ENCODE measurements at regions not wholly inside any gene's neighbourhood (a gene's known extent, or its start where the extent isn't known, plus 50 kb on each side); places are given as distances from the start of the nearest gene placed in this dataset.

DNA sequence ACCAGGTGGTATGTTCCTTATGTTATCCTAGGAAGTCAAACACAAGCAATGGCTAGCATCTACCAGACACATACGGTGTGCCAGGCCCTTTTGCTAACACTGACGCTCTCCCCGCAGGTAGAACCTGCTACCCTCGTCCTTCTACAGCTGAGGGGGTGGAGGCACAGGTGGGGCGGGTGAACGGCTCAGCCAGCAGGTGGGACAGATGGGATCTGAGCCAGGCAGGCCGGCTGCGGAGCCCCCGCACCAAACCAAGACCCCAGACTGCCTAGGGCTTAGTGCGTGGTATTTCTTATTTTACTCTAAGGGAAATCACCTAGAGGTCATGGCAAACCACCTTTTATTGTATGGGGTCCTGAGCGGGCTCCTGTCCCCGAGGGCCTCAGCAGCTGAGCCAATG is 53.9 kb upstream of the PCSK6 start:
- peaks cover 32 to 45% of the 10 kb centered on the region in 2 donors for H3K27me3 Mint-ChIP-seq
- ATAC-seq (replicated peaks) (no peak), DNase-seq (no peak)
- no peak overlapping the region for H3K4me3 Mint-ChIP-seq
- H3K36me3 Mint-ChIP-seq = no peaks in the 10 kb centered on the region
- no peaks in the 10 kb centered on the region for H3K4me1 Mint-ChIP-seq
- H3K27ac Mint-ChIP-seq = no peak overlapping the region
- peaks cover 4% of the 10 kb centered on the region in 2 donors for H3K9me3 Mint-ChIP-seq

DNA sequence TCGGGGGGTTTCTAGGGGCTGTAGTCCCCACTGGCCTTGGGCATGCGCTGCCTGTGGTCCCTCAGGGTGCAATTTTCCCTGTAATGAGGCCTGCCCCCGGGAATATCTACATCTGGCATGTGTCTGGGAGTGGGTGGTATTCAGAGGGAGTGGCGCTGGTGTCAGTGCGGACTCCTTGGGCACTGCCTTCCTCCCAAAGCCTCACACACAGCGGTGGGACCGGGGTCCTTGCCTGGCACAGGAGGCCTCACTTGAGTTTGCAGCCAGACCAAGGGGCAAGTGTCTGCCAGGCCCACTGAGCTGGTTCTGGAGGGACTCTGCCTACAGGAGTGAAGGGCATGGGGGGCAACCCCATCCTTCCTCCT is 53.5 kb upstream of the PCSK6 start:
- Mint-ChIP-seq H3K4me1 (no peaks in the 10 kb centered on the region), H3K9me3 (peaks cover 3 to 4% of the 10 kb centered on the region in 2 donors), H3K27ac (no peak overlapping the region), H3K27me3 (peaks cover 30 to 42% of the 10 kb centered on the region in 2 donors), H3K36me3 (no peaks in the 10 kb centered on the region), H3K4me3 (no peak overlapping the region)
- DNase-seq (no peak), ATAC-seq (replicated peaks) (no peak)

DNA sequence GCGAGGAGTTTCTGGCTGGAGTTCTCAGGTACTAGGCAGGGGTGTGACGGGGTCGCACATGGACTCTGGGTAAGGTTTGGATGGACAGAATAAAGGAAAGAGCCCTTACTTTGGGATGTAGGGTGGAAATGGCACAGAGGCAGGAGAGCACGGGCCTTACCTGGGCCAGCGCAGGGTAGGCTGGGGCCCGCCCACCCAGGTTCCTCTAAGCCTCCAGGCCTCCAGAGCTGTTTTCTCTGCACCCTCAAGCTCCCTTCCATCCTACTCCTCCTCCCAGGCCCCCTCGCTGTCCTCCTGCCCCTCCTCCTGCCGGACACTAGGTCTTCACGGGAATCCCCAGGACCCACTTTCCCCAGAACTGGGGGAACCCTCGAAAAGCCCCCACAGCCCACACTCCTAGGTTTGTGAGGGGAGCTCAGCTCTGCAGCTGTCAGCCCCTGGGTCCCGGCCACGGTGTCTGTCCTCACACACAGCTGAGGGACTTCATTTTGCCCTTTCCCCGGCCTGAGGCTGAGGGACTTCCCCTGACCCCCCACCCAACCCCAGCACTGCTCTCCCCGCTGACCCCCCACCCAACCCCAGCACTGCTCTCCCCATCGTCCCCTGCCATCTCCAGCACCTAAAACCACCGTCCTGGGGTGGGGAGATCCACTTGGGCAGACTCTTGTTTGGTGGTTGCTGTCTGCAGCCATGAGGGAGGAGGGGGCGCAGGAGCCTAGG is 53.0 kb upstream of the PCSK6 start:
- DNase-seq = no peak
- H3K4me1 Mint-ChIP-seq = no peaks in the 10 kb centered on the region
- H3K9me3 Mint-ChIP-seq = peaks cover 0 to 3% of the 10 kb centered on the region in 2 donors
- H3K4me3 Mint-ChIP-seq = no peak overlapping the region
- no peaks in the 10 kb centered on the region for H3K36me3 Mint-ChIP-seq
- peaks cover 24 to 37% of the 10 kb centered on the region in 2 donors for H3K27me3 Mint-ChIP-seq
- ATAC-seq (replicated peaks) = no peak
- no peak overlapping the region for H3K27ac Mint-ChIP-seq

- Mint-ChIP-seq H3K4me3 (no peak overlapping the region), H3K27me3 (peaks cover 23 to 33% of the 10 kb centered on the region in 2 donors), H3K9me3 (peaks cover 0 to 2% of the 10 kb centered on the region in 2 donors), H3K36me3 (no peaks in the 10 kb centered on the region), H3K4me1 (no peaks in the 10 kb centered on the region), H3K27ac (no peak overlapping the region)
- ATAC-seq (replicated peaks) (no peak), DNase-seq (no peak)
Measured at GRCh38 chr15:101541501-101542292, 52.2 kb upstream of the PCSK6 start.

DNA sequence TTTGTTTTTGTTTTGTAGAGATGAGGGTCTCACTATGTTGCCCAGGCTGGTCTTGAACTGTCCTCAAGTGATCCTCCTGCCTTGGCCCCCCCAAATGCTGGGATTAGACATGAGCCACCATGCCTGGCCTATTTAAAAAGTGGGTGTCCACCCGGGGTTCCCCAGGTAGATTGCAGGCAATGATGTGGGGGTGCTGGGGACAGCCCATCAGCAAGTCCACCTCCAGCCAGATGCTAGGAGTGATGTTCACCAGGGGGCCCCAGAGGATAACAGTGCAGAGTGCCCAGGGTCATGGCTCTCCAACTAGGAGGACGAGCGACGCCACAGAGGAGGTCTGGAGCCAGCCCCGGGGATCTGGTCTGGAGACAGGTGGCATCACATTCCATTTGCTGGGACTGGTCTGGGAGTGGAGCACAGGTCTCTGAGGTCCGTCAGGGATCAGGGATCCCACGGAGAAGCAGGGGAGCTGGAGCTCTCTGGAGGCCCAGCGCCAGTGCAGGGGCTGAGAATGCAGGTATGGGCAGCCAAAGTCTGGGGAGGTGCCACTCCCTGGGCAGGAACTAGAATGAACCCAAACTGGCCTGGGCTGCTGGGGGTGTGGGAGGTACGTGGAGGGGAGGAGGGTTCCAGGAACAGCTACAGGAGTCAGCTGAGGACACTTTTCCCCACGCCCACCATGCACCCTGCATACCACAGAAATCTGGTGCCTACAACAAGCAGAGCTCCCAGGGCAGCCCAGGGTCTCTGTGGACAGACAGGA is 51.2 kb upstream of the PCSK6 start:
- Mint-ChIP-seq H3K27ac (no peak overlapping the region), H3K27me3 (peaks cover 17 to 28% of the 10 kb centered on the region in 2 donors), H3K4me1 (no peaks in the 10 kb centered on the region), H3K9me3 (peaks cover 0 to 2% of the 10 kb centered on the region in 2 donors), H3K36me3 (no peaks in the 10 kb centered on the region), H3K4me3 (no peak overlapping the region)
- DNase-seq (no peak), ATAC-seq (replicated peaks) (no peak)

- H3K9me3 Mint-ChIP-seq = peaks cover 0 to 2% of the 10 kb centered on the region in 2 donors
- no peaks in the 10 kb centered on the region for H3K36me3 Mint-ChIP-seq
- H3K4me1 Mint-ChIP-seq = no peaks in the 10 kb centered on the region
- ATAC-seq (replicated peaks) (no peak), DNase-seq (no peak)
- H3K4me3 Mint-ChIP-seq = no peak overlapping the region
- peaks cover 19 to 27% of the 10 kb centered on the region in 2 donors for H3K27me3 Mint-ChIP-seq
- H3K27ac Mint-ChIP-seq = no peak overlapping the region
Measured at GRCh38 chr15:101539930-101540329, 50.4 kb upstream of the PCSK6 start.

DNA sequence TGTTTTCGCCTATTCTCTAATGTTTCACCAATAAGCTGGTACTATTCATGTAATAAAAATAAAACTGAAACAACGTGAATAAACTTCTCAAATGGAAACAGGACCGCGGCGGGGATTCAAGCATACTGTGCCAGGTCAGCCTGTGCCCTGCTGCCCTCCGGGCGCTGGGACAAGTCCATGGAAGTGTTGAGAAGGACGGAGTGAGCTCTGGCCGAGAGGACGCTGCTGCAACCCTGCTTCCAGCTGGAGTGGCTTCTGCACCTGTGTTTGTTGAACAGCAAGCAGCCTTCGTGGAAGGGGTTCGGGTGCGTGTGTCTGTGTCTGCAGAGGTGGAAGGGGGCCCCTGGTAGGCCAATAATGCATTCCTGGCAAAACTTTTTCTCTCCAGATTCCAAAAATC is 50.0 kb upstream of the PCSK6 start:
- Mint-ChIP-seq H3K9me3 (peaks cover 0 to 2% of the 10 kb centered on the region in 2 donors), H3K27ac (no peak overlapping the region), H3K4me1 (no peaks in the 10 kb centered on the region), H3K4me3 (no peak overlapping the region), H3K27me3 (peaks cover 19 to 31% of the 10 kb centered on the region in 2 donors), H3K36me3 (no peaks in the 10 kb centered on the region)
- no peak for DNase-seq
- ATAC-seq (replicated peaks) = no peak
